NT2/D1 (cell line): ENCODE measurements at regions not wholly inside any gene's neighbourhood (a gene's known extent, or its start where the extent isn't known, plus 50 kb on each side); places are given as distances from the start of the nearest gene placed in this dataset.

Experiments
- SUZ12 ChIP-seq: IDR thresholded peaks from 2 replicates; pipeline ENCODE4 v1.6.1; 2011; ENCODE audit not compliant: insufficient read length, insufficient read depth; ENCODE audit errors: extremely low read depth
- YY1 ChIP-seq: IDR thresholded peaks from 2 replicates; pipeline ENCODE4 v1.6.1; 2011; ENCODE audit not compliant: insufficient read length, insufficient read depth
- ZNF274 ChIP-seq: IDR thresholded peaks from 2 replicates; pipeline ENCODE4 v1.6.1; 2011; ENCODE audit warnings: mild to moderate bottlenecking, low read depth, low read length

DNA sequence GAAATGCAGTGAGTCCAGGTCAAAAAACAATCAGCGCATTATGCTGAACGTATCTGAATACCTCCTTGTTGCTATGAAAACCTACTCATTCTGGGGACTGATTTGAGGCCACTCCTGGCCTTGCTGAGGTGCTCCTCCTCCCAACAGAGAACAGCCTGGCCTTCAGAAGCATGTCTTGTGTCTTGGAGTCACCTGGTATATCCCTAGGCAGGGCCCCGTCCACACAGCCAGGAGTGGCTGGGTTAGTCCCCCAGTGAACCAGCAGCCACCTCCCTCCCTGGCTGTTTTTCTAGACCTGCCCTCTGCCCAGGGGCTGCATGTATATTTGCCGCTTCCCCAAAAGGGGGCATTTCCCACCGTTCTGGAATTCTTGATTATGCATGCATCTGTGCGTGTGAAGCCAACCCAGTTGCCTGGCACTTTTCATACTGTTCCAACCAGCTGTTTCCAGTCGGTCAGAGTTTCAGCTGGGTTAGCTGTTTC, 99.2 kb upstream of the SPATA31C2 start:
- TF ChIP-seq ZNF274 (no peak), YY1 (no peak), SUZ12 (no peak)
